ENCODE measurements at regions not wholly inside any gene's neighbourhood (a gene's known extent, or its start where the extent isn't known, plus 50 kb on each side); places are given as distances from the start of the nearest gene placed in this dataset.
A peak's percentile ranks its signal among the peaks of the same experiment; 100 is the strongest.

DNA sequence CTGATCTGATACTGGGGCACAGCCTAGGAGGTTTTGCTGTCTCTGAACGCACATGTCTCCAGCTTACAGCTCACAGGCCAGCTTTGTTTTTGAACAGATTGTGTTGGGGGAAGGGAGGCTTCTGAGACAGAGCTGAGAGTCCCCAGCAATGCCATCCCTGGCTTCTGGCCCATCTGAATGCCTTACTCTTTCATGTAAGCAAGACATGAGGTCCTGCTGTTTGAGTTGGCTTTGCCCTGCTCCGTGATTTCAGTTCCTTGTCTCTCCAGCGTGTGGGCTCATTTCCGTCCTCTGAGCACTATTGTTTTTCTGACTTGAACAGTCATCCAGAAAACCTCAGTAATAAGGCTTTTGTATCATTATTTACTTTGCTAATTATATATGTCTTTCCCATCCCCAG, 194.9 kb upstream of the TNP1 start:
- FAIRE-seq (no peak), DNase-seq (ENCODE audit: low read depth) (peak; percentile 16)
- H3K36me3 ChIP-seq (ENCODE audit: control insufficient read depth, insufficient read depth, low read length), result no peaks in the 10 kb centered on the region

DNA sequence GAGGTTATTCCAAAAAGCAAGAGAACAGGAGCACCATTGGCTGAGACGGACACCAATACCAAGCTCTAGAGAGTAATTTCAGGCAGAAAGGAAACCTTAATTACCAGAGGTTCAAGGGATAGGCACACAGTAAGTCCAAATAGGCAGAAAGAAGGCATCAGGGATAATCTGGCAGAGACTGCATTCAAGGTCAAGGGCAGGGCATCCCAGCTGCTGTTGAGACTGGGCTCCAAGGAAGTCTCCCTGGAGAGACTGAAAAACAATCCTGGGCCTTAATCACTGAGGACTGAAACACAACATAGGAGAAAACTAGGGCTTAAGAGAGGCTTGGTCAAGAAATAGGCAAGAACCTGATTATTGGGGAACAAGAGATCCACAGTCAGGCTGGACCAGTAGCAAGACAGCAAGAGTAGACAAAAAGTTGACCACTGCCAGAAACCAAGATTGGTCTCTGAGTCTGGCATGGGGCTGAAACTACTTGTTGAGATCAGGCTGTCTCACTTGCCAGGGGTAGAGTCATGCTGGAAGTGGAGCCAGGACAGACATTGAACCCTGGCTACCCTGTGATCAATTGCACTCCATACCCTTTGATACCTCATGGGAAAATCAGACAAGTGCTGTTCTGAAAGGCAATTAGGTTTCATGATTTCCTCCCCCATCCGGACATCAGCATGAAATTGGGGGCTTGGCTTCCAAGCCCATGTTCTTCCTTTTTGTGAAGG, 193.2 kb upstream of the TNP1 start:
- DNase-seq (ENCODE audit: low read depth) (no peak), FAIRE-seq (peak; percentile 58)
- Histone ChIP-seq H3K27me3 (ENCODE audit: control insufficient read depth, insufficient read depth, low read length) (peaks cover 11% of the 10 kb centered on the region), H3K4me3 (ENCODE audit: low read depth, low read length) (no peak overlapping the region), H3K36me3 (ENCODE audit: control insufficient read depth, insufficient read depth, low read length) (no peaks in the 10 kb centered on the region)
- TF ChIP-seq, protein P1, sequence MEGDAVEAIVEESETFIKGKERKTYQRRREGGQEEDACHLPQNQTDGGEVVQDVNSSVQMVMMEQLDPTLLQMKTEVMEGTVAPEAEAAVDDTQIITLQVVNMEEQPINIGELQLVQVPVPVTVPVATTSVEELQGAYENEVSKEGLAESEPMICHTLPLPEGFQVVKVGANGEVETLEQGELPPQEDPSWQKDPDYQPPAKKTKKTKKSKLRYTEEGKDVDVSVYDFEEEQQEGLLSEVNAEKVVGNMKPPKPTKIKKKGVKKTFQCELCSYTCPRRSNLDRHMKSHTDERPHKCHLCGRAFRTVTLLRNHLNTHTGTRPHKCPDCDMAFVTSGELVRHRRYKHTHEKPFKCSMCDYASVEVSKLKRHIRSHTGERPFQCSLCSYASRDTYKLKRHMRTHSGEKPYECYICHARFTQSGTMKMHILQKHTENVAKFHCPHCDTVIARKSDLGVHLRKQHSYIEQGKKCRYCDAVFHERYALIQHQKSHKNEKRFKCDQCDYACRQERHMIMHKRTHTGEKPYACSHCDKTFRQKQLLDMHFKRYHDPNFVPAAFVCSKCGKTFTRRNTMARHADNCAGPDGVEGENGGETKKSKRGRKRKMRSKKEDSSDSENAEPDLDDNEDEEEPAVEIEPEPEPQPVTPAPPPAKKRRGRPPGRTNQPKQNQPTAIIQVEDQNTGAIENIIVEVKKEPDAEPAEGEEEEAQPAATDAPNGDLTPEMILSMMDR (IDR thresholded peaks at IDR 0.05; ENCODE audit: insufficient read depth, low read length, severe bottlenecking), result no peak

More for the DNA sequence above, 194.9 kb upstream of the TNP1 start:
- TF ChIP-seq, protein P1 (IDR thresholded peaks at IDR 0.05; ENCODE audit: insufficient read depth, low read length, severe bottlenecking), result no peak
- Histone ChIP-seq H3K4me3 (ENCODE audit: low read depth, low read length) (no peak overlapping the region), H3K27me3 (ENCODE audit: control insufficient read depth, insufficient read depth, low read length) (peaks cover 2% of the 10 kb centered on the region)

DNA sequence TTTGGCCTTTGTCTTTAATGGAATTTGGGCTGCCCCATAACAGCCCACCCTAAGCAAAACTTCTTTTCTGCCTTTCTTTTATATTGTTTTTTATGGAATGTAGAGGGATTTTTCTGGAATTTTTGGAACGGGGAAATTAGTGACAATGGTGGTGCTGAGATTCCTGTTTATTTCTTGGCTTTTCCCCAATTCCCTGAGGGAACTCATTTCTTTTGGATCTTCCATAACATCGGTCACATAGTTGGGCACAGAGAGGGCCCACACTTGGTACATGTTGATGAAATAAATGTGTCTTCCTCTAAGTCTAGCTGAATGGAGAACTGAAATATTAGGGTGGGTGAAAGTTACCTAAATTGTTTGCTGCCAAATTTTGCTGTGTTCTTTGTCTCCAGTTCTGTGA, 191.6 kb upstream of the TNP1 start:
- H3K27me3 ChIP-seq (ENCODE audit: control insufficient read depth, insufficient read depth, low read length), result peaks cover 11% of the 10 kb centered on the region
- H3K36me3 ChIP-seq (ENCODE audit: control insufficient read depth, insufficient read depth, low read length), result no peaks in the 10 kb centered on the region
- no peak for DNase-seq (ENCODE audit: low read depth)
- no peak overlapping the region for H3K4me3 ChIP-seq (ENCODE audit: low read depth, low read length)
- TF ChIP-seq, protein P1 (IDR thresholded peaks at IDR 0.05; ENCODE audit: insufficient read depth, low read length, severe bottlenecking), result no peak
- no peak for FAIRE-seq

DNA sequence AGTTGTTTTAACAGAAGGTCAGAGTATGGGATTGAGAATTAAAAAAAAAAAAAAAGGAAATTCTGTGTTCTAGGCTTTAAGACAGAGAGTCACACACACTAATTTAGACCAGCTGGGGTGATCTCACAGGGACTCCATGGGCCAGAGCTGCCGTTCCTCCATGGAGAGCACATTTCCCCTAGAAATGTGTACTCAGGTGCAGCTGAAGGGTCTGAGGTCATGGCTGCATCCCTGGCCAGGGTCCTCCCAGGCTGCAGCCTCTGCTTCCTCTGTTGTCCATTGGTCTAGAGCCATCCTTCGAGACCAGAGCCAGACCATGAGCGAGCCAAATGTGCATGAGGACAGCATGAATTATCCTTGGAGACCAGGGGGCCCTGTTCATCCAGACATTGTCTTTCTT, 190.1 kb upstream of the TNP1 start:
- Histone ChIP-seq H3K36me3 (ENCODE audit: control insufficient read depth, insufficient read depth, low read length) (no peaks in the 10 kb centered on the region), H3K27me3 (ENCODE audit: control insufficient read depth, insufficient read depth, low read length) (peaks cover 11% of the 10 kb centered on the region), H3K4me3 (ENCODE audit: low read depth, low read length) (no peak overlapping the region)
- FAIRE-seq, result no peak
- TF ChIP-seq, protein P1 (IDR thresholded peaks at IDR 0.05; ENCODE audit: insufficient read depth, low read length, severe bottlenecking), result no peak
- no peak for DNase-seq (ENCODE audit: low read depth)

DNA sequence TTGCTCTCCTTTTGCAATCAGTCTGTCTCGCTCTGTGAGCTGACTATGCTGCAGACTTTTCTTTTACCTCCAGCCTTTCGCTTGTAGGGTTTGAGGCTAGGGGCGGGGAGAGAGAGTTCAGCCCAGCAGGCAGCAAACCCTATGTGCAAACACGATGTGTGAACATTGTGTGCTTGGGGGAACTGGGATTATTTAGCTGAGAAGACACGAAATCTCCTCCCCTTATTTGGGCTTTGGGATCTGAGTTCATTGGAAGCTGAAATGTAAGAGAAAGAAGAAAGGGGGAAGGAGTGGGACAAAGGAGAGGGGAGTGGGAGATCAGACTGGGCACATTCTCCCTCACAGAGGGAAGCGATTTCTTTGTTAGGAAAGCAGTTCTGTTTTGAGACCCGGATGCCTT, 189.6 kb upstream of the TNP1 start:
- DNase-seq (ENCODE audit: low read depth) (no peak), FAIRE-seq (no peak)
- TF ChIP-seq, protein P1 (IDR thresholded peaks at IDR 0.05; ENCODE audit: insufficient read depth, low read length, severe bottlenecking), result no peak
- H3K27me3 ChIP-seq (ENCODE audit: control insufficient read depth, insufficient read depth, low read length), result peaks cover 11% of the 10 kb centered on the region
- H3K4me3 ChIP-seq (ENCODE audit: low read depth, low read length), result no peak overlapping the region
- H3K36me3 ChIP-seq (ENCODE audit: control insufficient read depth, insufficient read depth, low read length), result no peaks in the 10 kb centered on the region

DNA sequence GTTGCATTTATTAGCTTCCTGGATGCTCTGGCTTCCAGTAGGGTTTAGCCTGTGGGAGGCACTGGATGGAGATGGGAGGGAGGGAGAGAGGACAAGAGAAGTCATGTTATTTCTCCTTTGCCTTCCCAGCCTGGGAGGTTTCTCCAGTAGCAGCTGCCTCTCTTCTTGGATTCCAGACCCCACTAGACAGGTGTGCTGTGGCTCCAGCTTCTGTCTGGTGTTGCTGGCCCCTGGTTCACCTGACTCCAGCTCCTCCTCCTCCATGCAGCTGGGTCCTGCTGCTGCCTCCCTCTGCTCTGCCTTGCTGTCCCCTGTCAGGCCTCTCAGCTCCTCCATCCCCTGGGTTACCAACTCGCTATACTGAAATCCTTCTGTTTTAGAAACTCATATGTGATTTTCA, 188.9 kb upstream of the TNP1 start:
- no peak for FAIRE-seq
- DNase-seq (ENCODE audit: low read depth), result no peak
- H3K36me3 ChIP-seq (ENCODE audit: control insufficient read depth, insufficient read depth, low read length), result no peaks in the 10 kb centered on the region
- TF ChIP-seq, protein P1 (IDR thresholded peaks at IDR 0.05; ENCODE audit: insufficient read depth, low read length, severe bottlenecking), result no peak
- peaks cover 11% of the 10 kb centered on the region for H3K27me3 ChIP-seq (ENCODE audit: control insufficient read depth, insufficient read depth, low read length)
- no peak overlapping the region for H3K4me3 ChIP-seq (ENCODE audit: low read depth, low read length)

All from bronchial epithelial cell (primary cell).